ENCODE measurements at regions not wholly inside any gene's neighbourhood (a gene's known extent, or its start where the extent isn't known, plus 50 kb on each side); places are given as distances from the start of the nearest gene placed in this dataset.

DNA sequence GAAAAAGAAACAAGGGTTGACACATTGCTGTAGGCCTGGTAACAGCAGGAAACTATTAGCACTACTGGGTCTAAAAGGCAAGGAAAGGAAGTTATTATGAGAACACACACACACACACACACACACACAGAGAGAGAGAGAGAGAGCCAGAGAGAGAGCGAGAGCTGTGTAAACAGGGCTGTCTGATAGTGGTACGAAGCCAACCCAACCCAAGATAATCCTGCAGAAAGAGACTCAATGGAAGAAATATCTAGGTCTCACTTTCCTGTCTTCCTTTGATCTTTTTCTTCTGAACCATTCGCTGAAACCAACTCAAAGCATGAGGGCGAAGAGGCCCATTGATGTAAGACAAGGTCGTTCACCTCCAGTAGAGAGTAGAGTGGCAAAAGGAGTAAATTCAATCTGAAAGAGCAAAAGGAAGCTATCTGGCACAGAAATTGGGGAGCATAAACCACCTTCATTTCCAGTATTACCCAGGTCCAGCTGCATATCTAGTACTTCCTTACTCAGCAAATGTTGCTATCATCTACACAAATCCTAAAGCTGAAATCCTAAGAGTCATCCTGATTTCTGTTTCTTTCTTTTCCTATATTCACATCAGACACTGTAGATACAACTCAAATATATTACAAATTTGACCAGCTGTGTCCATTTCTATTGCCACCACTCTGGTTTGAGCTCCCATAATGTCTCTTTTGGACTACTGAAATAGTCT is 110.2 kb downstream of the TMEM26 start:
- intact Hi-C loops (cut with micrococcal nuclease) = no loop called here
- Mint-ChIP-seq H3K27me3 (no peaks in the 10 kb centered on the region), H3K4me3 (peak overlapping the region in 3 of 8 donors; percentile 6 to 47 (median 12)), H3K36me3 (no peaks in the 10 kb centered on the region), H3K27ac (peak overlapping the region in 3 of 7 donors; percentile 27 to 90 (median 73)), H3K9me3 (peaks cover 0 to 2% (median 0%) of the 10 kb centered on the region in 8 donors), H3K4me1 (peaks cover 9 to 11% (median 10%) of the 10 kb centered on the region in 4 donors)
- Histone ChIP-seq H3K36me3 (ENCODE audit: insufficient read depth, low read length) (no peaks in the 10 kb centered on the region), H3K9me3 (ENCODE audit: control insufficient read depth in 1 of 2, low read length in 2 of 2) (no peaks in the 10 kb centered on the region), H3K4me1 (ENCODE audit: insufficient read depth, low read length) (peaks cover 10% of the 10 kb centered on the region), H3K27me3 (ENCODE audit: insufficient read depth, low read length) (no peaks in the 10 kb centered on the region), H3K27ac (ENCODE audit: low read depth, low read length) (no peak overlapping the region), H3K4me3 (ENCODE audit: low read length in 2 of 2) (no peak overlapping the region)
- ChIA-PET CTCF (ENCODE audit: partially characterized antibody) (no interaction called here), POLR2A (ENCODE audit: partially characterized antibody) (no interaction called here)
- peak in 4 of 5 donors; percentile 0 to 15 (median 8) for DNase-seq

DNA sequence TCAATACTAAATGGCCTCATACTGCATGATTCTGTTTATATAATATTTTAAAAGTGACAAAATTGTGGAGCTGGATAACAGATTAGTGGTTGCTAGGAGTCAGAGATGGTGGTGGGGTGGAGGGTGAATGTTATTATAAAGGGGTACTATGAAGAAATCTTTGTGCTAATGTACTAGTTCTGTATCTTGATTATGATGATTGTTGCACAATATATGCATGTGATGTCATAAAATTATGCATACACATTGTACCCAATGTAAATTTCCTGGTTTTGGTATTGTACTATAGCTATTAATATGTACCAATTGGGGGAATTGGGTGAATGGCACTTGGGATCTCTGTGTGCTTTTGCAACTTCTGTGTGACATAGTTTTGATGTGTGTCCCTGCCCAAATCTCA is 112.2 kb downstream of the TMEM26 start:
- Histone ChIP-seq H3K27ac (ENCODE audit: low read depth, low read length) (no peak overlapping the region), H3K36me3 (ENCODE audit: insufficient read depth, low read length) (no peaks in the 10 kb centered on the region), H3K4me1 (ENCODE audit: insufficient read depth, low read length) (peaks cover 10% of the 10 kb centered on the region), H3K27me3 (ENCODE audit: insufficient read depth, low read length) (no peaks in the 10 kb centered on the region), H3K4me3 (ENCODE audit: low read length in 2 of 2) (no peak overlapping the region), H3K9me3 (ENCODE audit: control insufficient read depth in 1 of 2, low read length in 2 of 2) (no peaks in the 10 kb centered on the region)
- ChIA-PET POLR2A (ENCODE audit: partially characterized antibody) (no interaction called here), CTCF (ENCODE audit: partially characterized antibody) (no interaction called here)
- intact Hi-C loops (cut with micrococcal nuclease) = no loop called here
- Mint-ChIP-seq H3K27me3 (peaks cover 0 to 1% of the 10 kb centered on the region in 2 donors), H3K27ac (no peak overlapping the region), H3K9me3 (peaks cover 0 to 2% (median 0%) of the 10 kb centered on the region in 8 donors), H3K4me1 (peaks cover 9 to 11% (median 10%) of the 10 kb centered on the region in 4 donors), H3K4me3 (no peak overlapping the region), H3K36me3 (no peaks in the 10 kb centered on the region)
- no peak for DNase-seq

GRCh38 chr10:61338146-61338545 is 115.0 kb downstream of the TMEM26 start:
- H3K9me3 Mint-ChIP-seq = peaks cover 0 to 4% (median 0%) of the 10 kb centered on the region in 8 donors
- Histone ChIP-seq H3K27ac (ENCODE audit: low read depth, low read length) (no peak overlapping the region), H3K4me3 (ENCODE audit: low read length in 2 of 2) (no peak overlapping the region), H3K27me3 (ENCODE audit: insufficient read depth, low read length) (no peaks in the 10 kb centered on the region), H3K36me3 (ENCODE audit: insufficient read depth, low read length) (no peaks in the 10 kb centered on the region), H3K4me1 (ENCODE audit: insufficient read depth, low read length) (peaks cover 10% of the 10 kb centered on the region), H3K9me3 (ENCODE audit: control insufficient read depth in 1 of 2, low read length in 2 of 2) (no peaks in the 10 kb centered on the region)
- no peak overlapping the region for H3K27ac Mint-ChIP-seq
- H3K36me3 Mint-ChIP-seq = no peaks in the 10 kb centered on the region
- CTCF ChIA-PET (ENCODE audit: partially characterized antibody) = no interaction called here
- H3K4me1 Mint-ChIP-seq = peaks cover 8 to 10% (median 9%) of the 10 kb centered on the region in 4 donors
- no peak overlapping the region for H3K4me3 Mint-ChIP-seq
- peaks cover 0 to 1% of the 10 kb centered on the region in 2 donors for H3K27me3 Mint-ChIP-seq
- DNase-seq = no peak
- POLR2A ChIA-PET (ENCODE audit: partially characterized antibody) = no interaction called here
- intact Hi-C loops (cut with micrococcal nuclease) = no loop called here

- intact Hi-C loops (cut with micrococcal nuclease) = no loop called here
- Mint-ChIP-seq H3K4me1 (peaks cover 4 to 7% (median 6%) of the 10 kb centered on the region in 4 donors), H3K4me3 (no peak overlapping the region), H3K36me3 (no peaks in the 10 kb centered on the region), H3K27ac (no peak overlapping the region), H3K27me3 (peaks cover 0 to 1% of the 10 kb centered on the region in 2 donors), H3K9me3 (peaks cover 0 to 5% (median 0%) of the 10 kb centered on the region in 8 donors)
- H3K36me3 ChIP-seq (ENCODE audit: insufficient read depth, low read length) = no peaks in the 10 kb centered on the region
- H3K9me3 ChIP-seq (ENCODE audit: control insufficient read depth in 1 of 2, low read length in 2 of 2) = no peaks in the 10 kb centered on the region
- CTCF ChIA-PET (ENCODE audit: partially characterized antibody) = no interaction called here
- no peak for DNase-seq
- H3K27ac ChIP-seq (ENCODE audit: low read depth, low read length) = no peak overlapping the region
- H3K27me3 ChIP-seq (ENCODE audit: insufficient read depth, low read length) = no peaks in the 10 kb centered on the region
- H3K4me1 ChIP-seq (ENCODE audit: insufficient read depth, low read length) = peaks cover 7% of the 10 kb centered on the region
- H3K4me3 ChIP-seq (ENCODE audit: low read length in 2 of 2) = no peak overlapping the region
- POLR2A ChIA-PET (ENCODE audit: partially characterized antibody) = no interaction called here
Measured at GRCh38 chr10:61337741-61338140, 115.4 kb downstream of the TMEM26 start.

- no peaks in the 10 kb centered on the region for H3K36me3 ChIP-seq (ENCODE audit: insufficient read depth, low read length)
- no peaks in the 10 kb centered on the region for H3K36me3 Mint-ChIP-seq
- H3K4me3 Mint-ChIP-seq = no peak overlapping the region
- ChIA-PET CTCF (ENCODE audit: partially characterized antibody) (no interaction called here), POLR2A (ENCODE audit: partially characterized antibody) (no interaction called here)
- H3K27me3 ChIP-seq (ENCODE audit: insufficient read depth, low read length) = no peaks in the 10 kb centered on the region
- H3K27ac ChIP-seq (ENCODE audit: low read depth, low read length) = no peak overlapping the region
- H3K27me3 Mint-ChIP-seq = peaks cover 0 to 1% of the 10 kb centered on the region in 2 donors
- H3K9me3 ChIP-seq (ENCODE audit: control insufficient read depth in 1 of 2, low read length in 2 of 2) = no peaks in the 10 kb centered on the region
- H3K9me3 Mint-ChIP-seq = peaks cover 0 to 5% (median 0%) of the 10 kb centered on the region in 8 donors
- no peak for DNase-seq
- intact Hi-C loops (cut with micrococcal nuclease) = no loop called here
- no peak overlapping the region for H3K4me3 ChIP-seq (ENCODE audit: low read length in 2 of 2)
- H3K4me1 Mint-ChIP-seq = no peaks in the 10 kb centered on the region
- H3K27ac Mint-ChIP-seq = no peak overlapping the region
- H3K4me1 ChIP-seq (ENCODE audit: insufficient read depth, low read length) = no peaks in the 10 kb centered on the region
Measured at GRCh38 chr10:61336831-61337230, 116.3 kb downstream of the TMEM26 start.

- Mint-ChIP-seq H3K27ac (no peak overlapping the region), H3K4me3 (no peak overlapping the region), H3K9me3 (peaks cover 0 to 12% (median 2%) of the 10 kb centered on the region in 8 donors), H3K4me1 (no peaks in the 10 kb centered on the region), H3K36me3 (peaks cover 0 to 3% of the 10 kb centered on the region in 2 donors), H3K27me3 (peaks cover 1 to 3% of the 10 kb centered on the region in 2 donors)
- Histone ChIP-seq H3K4me1 (ENCODE audit: insufficient read depth, low read length) (no peaks in the 10 kb centered on the region), H3K27ac (ENCODE audit: low read depth, low read length) (no peak overlapping the region), H3K27me3 (ENCODE audit: insufficient read depth, low read length) (no peaks in the 10 kb centered on the region), H3K9me3 (ENCODE audit: control insufficient read depth in 1 of 2, low read length in 2 of 2) (no peaks in the 10 kb centered on the region), H3K4me3 (ENCODE audit: low read length in 2 of 2) (no peak overlapping the region), H3K36me3 (ENCODE audit: insufficient read depth, low read length) (no peaks in the 10 kb centered on the region)
- DNase-seq = no peak
- ChIA-PET POLR2A (ENCODE audit: partially characterized antibody) (no interaction called here), CTCF (ENCODE audit: partially characterized antibody) (no interaction called here)
- intact Hi-C loops (cut with micrococcal nuclease) = no loop called here
Measured at GRCh38 chr10:61335359-61335758, 117.8 kb downstream of the TMEM26 start.

GRCh38 chr10:61332581-61332980 is 120.6 kb downstream of the TMEM26 start:
- H3K27me3 ChIP-seq (ENCODE audit: insufficient read depth, low read length) = no peaks in the 10 kb centered on the region
- H3K36me3 ChIP-seq (ENCODE audit: insufficient read depth, low read length) = no peaks in the 10 kb centered on the region
- H3K4me1 ChIP-seq (ENCODE audit: insufficient read depth, low read length) = no peaks in the 10 kb centered on the region
- Mint-ChIP-seq H3K27me3 (peaks cover 3 to 4% of the 10 kb centered on the region in 2 donors), H3K9me3 (peaks cover 0 to 26% (median 18%) of the 10 kb centered on the region in 8 donors), H3K27ac (no peak overlapping the region), H3K36me3 (peaks cover 0 to 3% of the 10 kb centered on the region in 2 donors), H3K4me1 (no peaks in the 10 kb centered on the region), H3K4me3 (no peak overlapping the region)
- intact Hi-C loops (cut with micrococcal nuclease) = no loop called here
- no peak overlapping the region for H3K4me3 ChIP-seq (ENCODE audit: low read length in 2 of 2)
- DNase-seq = no peak
- ChIA-PET POLR2A (ENCODE audit: partially characterized antibody) (no interaction called here), CTCF (ENCODE audit: partially characterized antibody) (no interaction called here)
- H3K9me3 ChIP-seq (ENCODE audit: control insufficient read depth in 1 of 2, low read length in 2 of 2) = no peaks in the 10 kb centered on the region
- H3K27ac ChIP-seq (ENCODE audit: low read depth, low read length) = no peak overlapping the region

All from CD4-positive, alpha-beta memory T cell (primary cell).